ENCODE measurements at regions not wholly inside any gene's neighbourhood (a gene's known extent, or its start where the extent isn't known, plus 50 kb on each side); places are given as distances from the start of the nearest gene placed in this dataset.

- no peak for DNase-seq (ENCODE audit: low read depth, low spot score)
- H3K36me3 ChIP-seq (ENCODE audit: insufficient read depth, low read length), result no peaks in the 10 kb centered on the region
- H3K9ac ChIP-seq (ENCODE audit: insufficient read length), result no peak overlapping the region
- no peaks in the 10 kb centered on the region for H3K9me3 ChIP-seq (ENCODE audit: low read depth, low read length)
- H3K4me3 ChIP-seq, result no peak overlapping the region
- H3K27ac ChIP-seq, result peak overlapping the region; percentile 17; the same call in 1 of the 2 replicates
- TF ChIP-seq FOXP2 (optimal IDR thresholded peaks at IDR 0.05; ENCODE audit: control extremely low read depth, extremely low read length, insufficient read depth), result no peak
- TF ChIP-seq POLR2AphosphoS5 (IDR thresholded peaks at IDR 0.05; ENCODE audit: borderline replicate concordance, low read depth, low read length), result no peak; the same call in 1 of the 2 replicates
- TF ChIP-seq EZH2 (IDR thresholded peaks at IDR 0.05), result no peak
Observed at GRCh38 chr13:91292630-91293221, 54.8 kb upstream of the MIR17HG start.

DNA sequence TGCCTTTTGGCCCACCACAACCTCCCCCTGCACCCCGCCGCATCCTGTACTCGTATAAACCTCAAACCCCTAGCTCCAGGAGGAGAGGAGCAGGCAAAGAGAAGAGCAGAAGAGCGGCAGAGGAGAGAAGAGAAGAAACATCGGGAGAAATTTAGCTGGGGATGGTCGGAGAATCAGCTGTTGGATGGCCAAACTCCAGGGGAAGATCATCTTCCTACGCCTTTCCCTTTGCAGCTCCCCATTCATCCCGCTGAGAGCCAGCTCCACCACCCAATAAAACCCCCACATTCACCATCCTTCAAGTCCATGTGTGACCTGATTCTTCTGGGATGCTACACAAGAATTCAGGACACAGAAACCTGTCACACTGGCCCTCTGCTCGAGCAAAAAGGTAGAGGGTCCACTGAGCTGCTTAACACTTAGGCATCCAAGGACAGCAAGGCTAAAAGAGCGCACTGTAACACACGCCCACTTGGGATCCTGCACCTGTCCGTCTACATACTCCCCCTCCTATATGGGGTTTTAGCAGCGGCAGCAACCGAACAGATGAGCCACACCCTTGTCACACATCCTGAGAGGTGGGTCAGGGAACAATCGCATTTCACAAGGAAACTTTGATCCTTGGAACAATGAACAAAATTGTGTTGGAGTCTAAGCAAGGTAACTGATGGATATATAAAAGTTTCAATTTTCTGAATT, 51.6 kb upstream of the MIR17HG start:
- H3K4me3 ChIP-seq, result no peak overlapping the region
- H3K27ac ChIP-seq, result no peak overlapping the region
- no peak overlapping the region for H3K9ac ChIP-seq (ENCODE audit: insufficient read length)
- no peaks in the 10 kb centered on the region for H3K36me3 ChIP-seq (ENCODE audit: insufficient read depth, low read length)
- no peak for DNase-seq (ENCODE audit: low read depth, low spot score)
- TF ChIP-seq EZH2 (IDR thresholded peaks at IDR 0.05), result no peak
- TF ChIP-seq FOXP2 (optimal IDR thresholded peaks at IDR 0.05; ENCODE audit: control extremely low read depth, extremely low read length, insufficient read depth), result no peak
- no peak for TF ChIP-seq POLR2AphosphoS5 (IDR thresholded peaks at IDR 0.05; ENCODE audit: borderline replicate concordance, low read depth, low read length)
- no peaks in the 10 kb centered on the region for H3K9me3 ChIP-seq (ENCODE audit: low read depth, low read length)

- H3K9ac ChIP-seq (ENCODE audit: insufficient read length), result no peak overlapping the region
- H3K4me3 ChIP-seq, result no peak overlapping the region
- TF ChIP-seq POLR2AphosphoS5 (IDR thresholded peaks at IDR 0.05; ENCODE audit: borderline replicate concordance, low read depth, low read length) (no peak), FOXP2 (optimal IDR thresholded peaks at IDR 0.05; ENCODE audit: control extremely low read depth, extremely low read length, insufficient read depth) (no peak), EZH2 (IDR thresholded peaks at IDR 0.05) (no peak)
- DNase-seq (ENCODE audit: low read depth, low spot score), result no peak
- no peaks in the 10 kb centered on the region for H3K36me3 ChIP-seq (ENCODE audit: insufficient read depth, low read length)
- H3K27ac ChIP-seq, result no peak overlapping the region
- no peaks in the 10 kb centered on the region for H3K9me3 ChIP-seq (ENCODE audit: low read depth, low read length)
Observed at GRCh38 chr13:91297503-91297902, 50.0 kb upstream of the MIR17HG start.
